ENCODE measurements at regions not wholly inside any gene's neighbourhood (a gene's known extent, or its start where the extent isn't known, plus 50 kb on each side); places are given as distances from the start of the nearest gene placed in this dataset.
"Not testable (repeated sequence)": the region's sequence is repeated elsewhere in the genome, so short reads cannot be mapped to it uniquely, and the experiment has no call there.

DNA sequence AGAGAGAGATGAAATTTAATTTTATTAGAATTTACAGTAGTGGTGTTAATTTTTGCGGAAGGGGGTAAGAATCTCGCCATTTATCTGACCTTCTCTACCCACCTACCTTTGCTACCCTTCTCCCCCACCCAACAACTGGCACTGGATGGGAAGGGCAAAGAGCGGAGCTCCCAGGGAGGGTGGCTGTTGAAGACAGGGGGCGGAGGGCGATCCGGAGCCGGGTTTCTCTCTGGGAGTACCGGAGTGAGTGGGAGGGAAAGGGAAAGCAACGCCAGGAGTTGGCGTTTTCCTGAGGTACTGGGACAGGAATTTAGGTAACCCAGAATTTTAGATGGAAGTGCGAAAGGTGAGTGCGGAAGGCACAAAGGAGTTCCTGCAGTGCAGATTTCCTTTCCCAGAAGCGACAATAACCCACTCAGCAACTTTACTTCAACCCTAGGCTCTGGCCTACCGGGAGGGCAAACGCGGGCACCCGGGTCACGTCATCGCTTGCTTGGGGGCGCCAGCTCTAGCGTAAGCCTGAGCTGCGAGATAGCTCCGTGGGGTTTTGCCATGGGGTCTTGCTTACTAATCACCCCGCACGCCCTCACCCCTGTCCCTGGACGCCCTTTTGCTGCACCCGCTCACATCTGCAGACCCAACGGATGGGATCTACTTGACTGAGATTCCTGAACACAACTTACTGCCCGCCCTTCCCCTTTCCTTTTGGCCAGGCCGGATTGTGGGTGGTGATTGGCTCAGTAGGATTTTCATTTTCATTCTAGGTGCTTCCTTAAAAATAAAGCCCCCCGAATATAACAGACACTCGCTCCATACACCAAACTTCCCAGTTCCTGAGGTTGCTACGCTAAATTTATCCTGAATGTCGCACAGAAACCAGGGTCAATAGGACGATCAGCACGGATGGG lies 413.0 kb upstream of the ESRRG start:
- POLR2A ChIA-PET, result no interaction called here
- CTCF ChIA-PET, result no interaction called here
- TF ChIP-seq, protein P1, sequence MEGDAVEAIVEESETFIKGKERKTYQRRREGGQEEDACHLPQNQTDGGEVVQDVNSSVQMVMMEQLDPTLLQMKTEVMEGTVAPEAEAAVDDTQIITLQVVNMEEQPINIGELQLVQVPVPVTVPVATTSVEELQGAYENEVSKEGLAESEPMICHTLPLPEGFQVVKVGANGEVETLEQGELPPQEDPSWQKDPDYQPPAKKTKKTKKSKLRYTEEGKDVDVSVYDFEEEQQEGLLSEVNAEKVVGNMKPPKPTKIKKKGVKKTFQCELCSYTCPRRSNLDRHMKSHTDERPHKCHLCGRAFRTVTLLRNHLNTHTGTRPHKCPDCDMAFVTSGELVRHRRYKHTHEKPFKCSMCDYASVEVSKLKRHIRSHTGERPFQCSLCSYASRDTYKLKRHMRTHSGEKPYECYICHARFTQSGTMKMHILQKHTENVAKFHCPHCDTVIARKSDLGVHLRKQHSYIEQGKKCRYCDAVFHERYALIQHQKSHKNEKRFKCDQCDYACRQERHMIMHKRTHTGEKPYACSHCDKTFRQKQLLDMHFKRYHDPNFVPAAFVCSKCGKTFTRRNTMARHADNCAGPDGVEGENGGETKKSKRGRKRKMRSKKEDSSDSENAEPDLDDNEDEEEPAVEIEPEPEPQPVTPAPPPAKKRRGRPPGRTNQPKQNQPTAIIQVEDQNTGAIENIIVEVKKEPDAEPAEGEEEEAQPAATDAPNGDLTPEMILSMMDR (IDR thresholded peaks at IDR 0.05; ENCODE audit: control extremely low read depth, extremely low read depth, low read depth, missing control alignments), result no peak
- DNase-seq (ENCODE audit: extremely low spot score), result peak; percentile 11

DNA sequence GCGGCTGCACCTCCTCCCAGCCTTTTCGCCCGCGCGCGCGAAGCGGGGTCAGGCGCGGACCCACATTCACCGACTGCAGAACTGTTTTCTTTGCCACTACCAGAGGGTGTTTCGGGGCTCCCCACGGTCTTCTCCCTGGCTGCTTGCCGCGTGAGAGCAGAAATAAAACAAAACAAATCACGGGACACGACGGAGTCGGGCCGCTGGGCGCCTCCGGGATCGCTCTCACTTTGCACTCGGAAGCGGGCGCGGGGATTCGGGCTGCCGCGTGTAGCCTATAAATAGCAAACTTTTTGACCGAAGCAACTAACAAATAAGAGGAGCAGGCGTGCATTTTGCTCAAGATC lies 412.3 kb upstream of the ESRRG start:
- TF ChIP-seq, protein P1 (IDR thresholded peaks at IDR 0.05; ENCODE audit: control extremely low read depth, extremely low read depth, low read depth, missing control alignments), result no peak
- ChIA-PET CTCF (no interaction called here), POLR2A (no interaction called here)
- no peak for DNase-seq (ENCODE audit: extremely low spot score)

DNA sequence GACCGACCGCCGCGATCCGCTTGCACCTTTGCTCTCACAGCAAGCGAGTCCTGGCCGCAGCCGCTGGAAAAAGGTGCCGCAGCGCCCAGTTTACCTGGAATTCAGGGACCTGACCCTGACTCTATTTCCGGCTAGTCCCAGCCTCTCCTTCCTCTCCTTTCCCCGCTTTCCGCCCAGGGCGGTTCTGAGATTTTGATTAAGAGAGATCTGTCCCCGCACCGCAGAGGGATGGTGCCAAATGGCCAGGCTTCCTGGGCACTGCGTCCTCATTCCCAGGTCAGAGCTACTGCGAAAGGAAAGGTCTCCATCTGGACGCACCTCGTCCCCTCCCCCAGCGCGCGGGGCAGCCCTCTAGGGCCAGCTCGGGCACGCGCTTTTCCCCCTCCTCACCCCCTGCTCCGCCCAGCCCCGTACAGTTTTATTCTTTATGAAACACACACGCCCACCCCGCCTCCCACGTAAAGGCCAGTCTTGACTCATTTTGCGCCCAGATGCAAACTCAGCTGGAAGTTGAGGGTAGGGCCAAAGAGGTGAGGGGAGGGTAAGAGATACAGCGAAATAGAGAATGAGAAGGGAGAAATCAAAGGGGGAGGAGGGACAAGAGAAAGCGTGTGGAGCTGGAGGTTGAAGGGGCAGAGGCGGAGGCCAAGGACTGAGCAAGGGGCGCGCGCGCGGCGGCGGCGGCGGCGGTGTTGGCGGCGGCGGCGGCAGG lies 411.8 kb upstream of the ESRRG start:
- DNase-seq (ENCODE audit: extremely low spot score), result peak; percentile 31
- TF ChIP-seq, protein P1 (IDR thresholded peaks at IDR 0.05; ENCODE audit: control extremely low read depth, extremely low read depth, low read depth, missing control alignments), result no peak
- ChIA-PET CTCF (no interaction called here), POLR2A (no interaction called here)

DNA sequence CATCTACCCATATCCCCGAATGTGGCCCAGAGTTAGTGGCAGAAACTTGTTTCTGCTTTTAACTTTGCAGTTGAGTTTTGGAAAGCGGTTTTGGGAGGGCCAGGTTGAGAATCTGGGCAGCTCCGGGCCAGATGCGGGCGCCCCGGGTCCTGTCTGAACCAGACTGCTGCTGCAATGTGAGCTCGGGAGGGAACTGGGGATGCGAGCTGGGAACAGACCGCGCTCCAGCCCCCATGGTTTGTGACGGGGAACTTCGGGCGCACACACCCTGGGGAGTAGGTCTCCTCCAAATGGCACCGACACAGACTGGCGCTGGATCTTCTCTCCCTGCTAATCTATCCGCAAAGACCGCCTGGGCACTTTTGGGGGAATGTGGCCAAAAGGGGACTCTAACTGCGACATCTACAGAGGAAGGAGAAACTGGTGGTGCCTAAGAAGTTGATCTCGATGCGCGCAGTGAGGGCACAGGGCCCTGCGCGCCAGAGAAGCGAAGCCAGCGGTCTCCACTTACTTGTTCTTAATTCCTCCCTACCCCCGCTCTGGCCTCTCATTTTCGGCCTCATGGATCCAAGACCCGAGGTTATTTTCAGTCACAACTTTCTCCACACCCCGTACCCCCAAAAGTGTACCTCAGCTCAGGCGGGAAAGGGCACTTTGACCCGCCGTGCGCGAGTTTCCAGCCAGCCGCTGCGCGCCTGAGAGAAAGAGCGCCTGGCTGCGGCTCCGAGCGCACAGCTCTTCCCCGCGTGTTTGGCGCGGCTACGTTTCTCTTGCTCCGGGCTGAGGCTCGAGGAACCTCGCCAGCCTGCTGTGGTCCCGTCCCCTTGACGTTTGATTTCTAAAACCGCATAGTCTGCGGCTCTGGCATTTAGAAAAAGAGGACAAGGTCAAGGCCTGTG lies 411.0 kb upstream of the ESRRG start:
- TF ChIP-seq, protein P1 (IDR thresholded peaks at IDR 0.05; ENCODE audit: control extremely low read depth, extremely low read depth, low read depth, missing control alignments), result no peak
- POLR2A ChIA-PET, result no interaction called here

DNA sequence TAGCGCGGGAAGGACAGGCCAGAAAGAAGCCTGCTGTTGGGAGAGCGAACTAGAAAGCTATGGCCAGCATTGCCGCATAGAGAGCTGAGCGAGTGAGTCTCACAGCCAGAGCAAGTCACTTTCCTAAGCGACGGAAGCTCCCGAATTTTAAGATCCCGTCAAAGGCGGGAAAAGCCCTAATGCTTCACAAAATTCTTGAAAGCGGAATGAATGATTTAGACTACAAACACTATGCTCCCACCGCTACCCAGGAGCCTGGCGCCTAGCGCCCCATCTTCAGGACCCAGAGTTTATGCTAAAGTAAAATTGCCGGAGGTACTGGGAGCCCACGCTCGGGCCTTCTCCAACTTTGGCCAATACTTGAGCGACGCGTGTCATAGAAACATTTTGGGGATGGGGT lies 409.9 kb upstream of the ESRRG start:
- TF ChIP-seq, protein P1 (IDR thresholded peaks at IDR 0.05; ENCODE audit: control extremely low read depth, extremely low read depth, low read depth, missing control alignments), result no peak
- CTCF ChIA-PET, result no interaction called here
- no peak for DNase-seq (ENCODE audit: extremely low spot score)
- POLR2A ChIA-PET, result no interaction called here

More for the DNA sequence above, 411.0 kb upstream of the ESRRG start:
- DNase-seq (ENCODE audit: extremely low spot score), result peak; percentile 8
- CTCF ChIA-PET, result no interaction called here

DNA sequence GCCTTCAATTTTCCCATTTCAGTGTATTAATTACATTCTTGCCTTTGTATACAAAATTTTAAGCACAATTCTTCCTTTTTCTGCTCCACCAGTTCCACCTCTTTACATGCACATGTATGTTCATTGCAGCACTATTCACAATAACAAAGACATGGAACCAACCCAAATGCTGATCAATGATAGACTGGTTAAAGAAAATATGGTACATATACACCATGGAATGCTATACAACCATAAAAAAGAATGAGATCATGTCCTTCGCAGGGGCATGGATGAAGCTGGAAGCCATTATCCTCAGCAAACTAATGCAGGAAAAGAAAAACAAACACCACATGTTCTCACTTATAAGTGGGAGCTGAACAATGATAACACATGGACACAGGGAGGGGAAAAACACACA lies 400.1 kb upstream of the ESRRG start:
- POLR2A ChIA-PET; CTCF ChIA-PET; DNase-seq (ENCODE audit: extremely low spot score): not testable (repeated sequence)

All from GM10248 (cell line).